ENCODE measurements at regions not wholly inside any gene's neighbourhood (a gene's known extent, or its start where the extent isn't known, plus 50 kb on each side); places are given as distances from the start of the nearest gene placed in this dataset.
"Not testable (repeated sequence)": the region's sequence is repeated elsewhere in the genome, so short reads cannot be mapped to it uniquely, and the experiment has no call there.

DNA sequence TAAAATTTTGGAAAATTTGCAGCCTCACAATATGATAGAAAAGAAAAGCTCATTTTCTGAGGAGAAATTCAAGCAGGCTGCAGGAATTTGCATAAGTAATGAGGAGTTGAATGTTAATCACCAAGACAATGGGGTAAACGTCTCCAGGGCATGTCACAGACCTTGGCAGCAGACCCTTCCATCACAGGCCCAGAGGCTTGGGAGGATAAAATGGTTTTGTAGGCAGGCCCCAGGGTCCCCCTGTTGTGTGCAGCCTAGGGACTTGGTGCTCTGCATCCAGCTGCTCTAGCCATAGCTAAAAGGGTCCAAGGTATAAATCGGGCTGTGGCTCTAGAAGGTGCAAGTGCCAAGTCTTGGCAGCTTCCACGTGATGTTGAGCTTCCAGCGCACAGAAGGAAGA lies 112.2 kb upstream of the FMN2 start:
- CTCF ChIA-PET = interaction anchor here (0.9 to 1.0 kb wide), 2 partner anchors 9 to 26 kb away, joined by 3 to 8 read pairs; no protein-coding TSS in a partner anchor
- no peak overlapping the region for H3K4me3 ChIP-seq (ENCODE audit: low read depth, low read length)
- POLR2A ChIA-PET = no interaction called here
- DNase-seq (ENCODE audit: low read depth, low spot score) = no peak
- TF ChIP-seq, protein P1, sequence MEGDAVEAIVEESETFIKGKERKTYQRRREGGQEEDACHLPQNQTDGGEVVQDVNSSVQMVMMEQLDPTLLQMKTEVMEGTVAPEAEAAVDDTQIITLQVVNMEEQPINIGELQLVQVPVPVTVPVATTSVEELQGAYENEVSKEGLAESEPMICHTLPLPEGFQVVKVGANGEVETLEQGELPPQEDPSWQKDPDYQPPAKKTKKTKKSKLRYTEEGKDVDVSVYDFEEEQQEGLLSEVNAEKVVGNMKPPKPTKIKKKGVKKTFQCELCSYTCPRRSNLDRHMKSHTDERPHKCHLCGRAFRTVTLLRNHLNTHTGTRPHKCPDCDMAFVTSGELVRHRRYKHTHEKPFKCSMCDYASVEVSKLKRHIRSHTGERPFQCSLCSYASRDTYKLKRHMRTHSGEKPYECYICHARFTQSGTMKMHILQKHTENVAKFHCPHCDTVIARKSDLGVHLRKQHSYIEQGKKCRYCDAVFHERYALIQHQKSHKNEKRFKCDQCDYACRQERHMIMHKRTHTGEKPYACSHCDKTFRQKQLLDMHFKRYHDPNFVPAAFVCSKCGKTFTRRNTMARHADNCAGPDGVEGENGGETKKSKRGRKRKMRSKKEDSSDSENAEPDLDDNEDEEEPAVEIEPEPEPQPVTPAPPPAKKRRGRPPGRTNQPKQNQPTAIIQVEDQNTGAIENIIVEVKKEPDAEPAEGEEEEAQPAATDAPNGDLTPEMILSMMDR (IDR thresholded peaks at IDR 0.05; ENCODE audit: insufficient read depth, low read length, missing control alignments) = no peak

DNA sequence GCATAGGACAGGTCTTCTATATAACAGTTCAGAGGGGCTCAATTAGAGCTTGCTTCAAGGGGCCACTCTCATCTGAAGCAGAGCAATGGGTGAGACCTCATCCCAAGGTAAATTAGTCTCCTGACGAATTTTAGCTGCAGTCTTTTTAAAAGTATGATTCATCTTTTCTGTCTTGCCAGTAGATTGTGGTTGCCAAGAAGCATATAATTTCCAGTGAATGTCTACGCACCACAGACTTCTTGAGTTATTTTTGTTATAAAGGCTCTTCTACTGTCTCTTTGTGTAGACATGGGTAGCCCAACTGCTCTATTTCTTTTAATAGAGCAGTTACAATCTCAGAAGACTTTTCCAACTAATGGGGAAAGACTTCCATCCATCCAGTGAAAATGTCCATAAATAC lies 108.9 kb upstream of the FMN2 start:
- ChIA-PET POLR2A (no interaction called here), CTCF (interaction anchor here (1.1 to 3.3 kb wide), 4 partner anchors 9 to 31 kb away, joined by 3 to 20 read pairs (median 4); no protein-coding TSS in a partner anchor)
- DNase-seq (ENCODE audit: low read depth, low spot score) = no peak
- TF ChIP-seq, protein P1 (IDR thresholded peaks at IDR 0.05; ENCODE audit: insufficient read depth, low read length, missing control alignments) = no peak
- H3K4me3 ChIP-seq (ENCODE audit: low read depth, low read length) = no peak overlapping the region

DNA sequence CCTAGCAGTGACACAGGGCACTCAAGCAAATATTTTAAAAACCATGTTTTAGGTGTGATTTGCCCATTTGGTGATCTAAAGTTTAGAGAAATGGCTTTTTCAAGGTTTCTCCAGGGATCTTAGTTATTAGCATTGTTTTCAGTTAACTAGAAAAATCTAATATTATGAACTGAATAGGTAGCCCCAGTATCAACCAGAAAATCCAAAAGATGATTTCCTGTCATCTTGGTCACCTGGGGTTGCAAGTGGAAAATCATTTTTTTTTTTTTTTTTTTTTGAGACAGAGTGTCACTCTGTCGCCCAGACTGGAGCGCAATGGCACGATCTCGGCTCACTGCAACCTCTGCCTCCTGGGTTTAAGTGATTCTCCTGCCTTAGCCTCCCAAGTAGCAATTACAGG lies 106.6 kb upstream of the FMN2 start:
- TF ChIP-seq, protein P1 (IDR thresholded peaks at IDR 0.05; ENCODE audit: insufficient read depth, low read length, missing control alignments) = no peak
- ChIA-PET POLR2A (no interaction called here), CTCF (interaction anchor here (1.8 to 5.0 kb wide), 2 partner anchors 9 to 31 kb away, joined by 4 to 98 read pairs; no protein-coding TSS in a partner anchor)
- DNase-seq (ENCODE audit: low read depth, low spot score) = no peak
- no peak overlapping the region for H3K4me3 ChIP-seq (ENCODE audit: low read depth, low read length)

DNA sequence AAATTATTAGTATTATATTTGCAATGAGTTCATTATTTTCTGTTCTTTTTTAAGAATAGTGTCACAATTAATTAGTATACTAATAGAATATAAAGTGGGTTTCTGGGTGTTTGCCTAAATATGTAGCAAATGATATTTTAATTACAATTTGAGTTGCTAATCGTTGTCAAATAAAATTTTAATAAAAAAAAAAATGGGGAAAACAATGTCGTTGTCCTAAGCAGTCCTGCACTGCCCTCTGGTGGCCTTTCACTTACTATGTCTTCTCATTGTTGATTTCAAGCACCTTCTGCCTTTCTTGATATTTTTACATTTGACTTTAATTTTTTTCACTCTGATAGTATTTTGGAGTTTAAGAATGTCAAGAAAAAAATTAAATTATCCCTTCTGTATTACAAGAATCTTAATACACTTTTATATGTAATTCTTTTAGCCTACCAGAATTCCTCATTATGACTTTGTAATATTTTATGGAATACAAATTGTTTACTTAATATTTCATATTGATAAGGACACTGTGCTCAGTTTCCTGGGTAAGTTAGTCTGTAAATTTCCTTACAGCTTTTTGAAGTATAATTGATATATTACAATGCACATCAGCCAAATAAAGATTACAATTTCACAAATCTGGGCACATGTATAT lies 104.5 kb upstream of the FMN2 start:
- CTCF ChIA-PET = interaction anchor here (0.6 to 5.0 kb wide), 23 partner anchors 9 to 705 kb away, joined by 3 to 98 read pairs (median 5); no protein-coding TSS in a partner anchor
- POLR2A ChIA-PET = no interaction called here
- no peak for DNase-seq (ENCODE audit: low read depth, low spot score)
- H3K4me3 ChIP-seq (ENCODE audit: low read depth, low read length) = no peak overlapping the region
- TF ChIP-seq, protein P1 (IDR thresholded peaks at IDR 0.05; ENCODE audit: insufficient read depth, low read length, missing control alignments) = peak; percentile 58

DNA sequence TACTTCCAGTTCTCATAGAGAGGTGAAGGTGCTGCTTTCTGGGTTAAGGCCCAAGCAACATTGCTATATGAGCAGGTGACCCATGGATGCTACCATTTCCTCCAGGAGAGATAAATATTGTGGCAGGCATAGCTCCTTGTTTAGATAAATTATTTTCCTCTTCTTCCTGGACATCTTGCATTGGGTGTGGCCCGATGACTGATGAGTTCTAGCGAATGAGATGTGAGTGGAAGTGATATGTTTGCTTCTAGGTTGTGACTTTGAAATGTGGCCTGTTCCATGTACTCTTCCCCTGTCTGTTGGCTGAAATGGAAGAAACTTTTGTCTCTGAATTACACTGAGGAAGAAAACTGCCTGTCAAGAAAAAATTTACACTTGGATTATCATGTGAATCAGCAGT lies 101.7 kb upstream of the FMN2 start:
- no peak for DNase-seq (ENCODE audit: low read depth, low spot score)
- ChIA-PET CTCF (interaction anchor here (0.9 to 3.3 kb wide), 2 partner anchors 9 to 13 kb away, joined by 3 to 12 read pairs; no protein-coding TSS in a partner anchor), POLR2A (no interaction called here)
- TF ChIP-seq, protein P1 (IDR thresholded peaks at IDR 0.05; ENCODE audit: insufficient read depth, low read length, missing control alignments) = no peak
- H3K4me3 ChIP-seq (ENCODE audit: low read depth, low read length) = no peak overlapping the region

DNA sequence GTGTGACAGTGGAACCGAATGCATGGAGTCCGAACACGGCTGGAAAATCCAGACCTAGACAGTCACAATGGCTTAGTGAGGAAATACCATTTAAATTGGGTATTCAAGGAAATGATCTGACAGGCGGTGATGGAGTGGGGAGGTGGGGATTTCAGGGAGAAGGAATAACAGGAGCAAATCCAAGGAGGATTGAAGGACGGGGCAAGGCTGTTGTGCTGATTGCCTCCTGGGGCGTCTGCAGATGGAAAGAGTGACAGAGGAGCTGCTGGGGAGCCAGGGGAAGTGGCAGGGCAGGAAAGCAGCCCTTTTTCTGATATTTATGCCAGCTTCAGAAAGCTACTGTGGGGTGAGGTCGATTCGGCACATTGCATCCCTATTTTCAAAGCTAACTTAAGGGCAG lies 99.1 kb upstream of the FMN2 start:
- DNase-seq (ENCODE audit: low read depth, low spot score); H3K4me3 ChIP-seq (ENCODE audit: low read depth, low read length); POLR2A ChIA-PET: not testable (repeated sequence)
- CTCF ChIA-PET = interaction anchor here (0.7 to 1.7 kb wide), 4 partner anchors 11 to 42 kb away, joined by 3 read pairs; no protein-coding TSS in a partner anchor

DNA sequence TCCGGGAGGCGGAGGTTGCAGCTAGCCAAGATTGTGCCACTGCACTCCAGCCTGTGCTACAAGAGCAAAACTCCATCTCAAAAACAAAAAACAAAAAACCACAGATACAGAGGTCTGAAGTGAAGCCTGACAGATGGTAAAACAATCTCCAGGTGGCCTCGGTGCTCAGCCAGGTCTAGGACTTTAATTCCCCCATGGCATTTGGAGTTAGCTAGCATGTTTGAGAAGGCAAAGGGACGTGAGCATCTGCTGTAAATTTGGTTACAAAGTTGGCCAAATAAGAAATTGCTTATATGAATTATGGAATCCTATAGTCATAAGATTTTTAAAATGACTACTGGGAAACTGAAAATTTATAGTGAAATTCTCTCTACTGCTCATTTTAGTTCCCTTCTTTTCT lies 98.3 kb upstream of the FMN2 start:
- ChIA-PET CTCF (interaction anchor here (1.2 kb wide), 1 partner anchor 12 kb away, joined by 3 read pairs; no protein-coding TSS in a partner anchor), POLR2A (no interaction called here)
- H3K4me3 ChIP-seq (ENCODE audit: low read depth, low read length) = no peak overlapping the region
- DNase-seq (ENCODE audit: low read depth, low spot score) = no peak
- TF ChIP-seq, protein P1 (IDR thresholded peaks at IDR 0.05; ENCODE audit: insufficient read depth, low read length, missing control alignments) = no peak
